Lung (tissue), 11 donors: ENCODE measurements at regions not wholly inside any gene's neighbourhood (a gene's known extent, or its start where the extent isn't known, plus 50 kb on each side); places are given as distances from the start of the nearest gene placed in this dataset.

Source experiments
- ATAC-seq: fragments of 200-7000 bp; cut with Tn5 transposase; one replicate; pipeline ENCODE4 v1.9.1; 2020; ENCODE audit warnings: moderate number of reproducible peaks; ENCODE audit not compliant: insufficient read depth, low FRiP score
- DNase-seq, 3 donors: peaks; one replicate each; pipeline ENCODE4 v3.0.0-alpha.2; 2013 to 2017
- H3K27ac ChIP-seq, 2 donors: one replicate each; pipeline ENCODE4 v1.5.1; 2013; ENCODE audit warnings: mild to moderate bottlenecking in 2 of 2, moderate library complexity in 2 of 2, control low read depth in 1 of 2, inconsistent platforms in 1 of 2, low read depth in 1 of 2, low read length in 1 of 2
- H3K27me3 ChIP-seq, 3 donors: one replicate each; pipeline ENCODE4 v1.5.1; 2013; ENCODE audit warnings: low read length in 2 of 3; ENCODE audit not compliant: control insufficient read depth in 3 of 3, insufficient read depth in 3 of 3
- H3K36me3 ChIP-seq, 4 donors: one replicate each; pipeline ENCODE4 v1.5.1; 2013; ENCODE audit warnings: low read length in 4 of 4, mild to moderate bottlenecking in 1 of 4, moderate library complexity in 1 of 4; ENCODE audit not compliant: control insufficient read depth in 4 of 4, insufficient read depth in 4 of 4
- H3K4me1 ChIP-seq, 5 donors: one replicate each; pipeline ENCODE4 v1.5.1; 2013; ENCODE audit warnings: low read length in 5 of 5, mild to moderate bottlenecking in 2 of 5, moderate library complexity in 1 of 5; ENCODE audit not compliant: control insufficient read depth in 5 of 5, insufficient read depth in 5 of 5
- H3K4me3 ChIP-seq: one replicate; pipeline ENCODE4 v1.5.1; 2013; ENCODE audit warnings: mild to moderate bottlenecking, control low read depth, moderate library complexity
- H3K9ac ChIP-seq, 2 donors: one replicate each; pipeline ENCODE4 v1.5.1; 2013; ENCODE audit warnings: low read length in 2 of 2, control low read depth in 1 of 2; ENCODE audit not compliant: insufficient read depth in 1 of 2
- H3K9me3 ChIP-seq, 4 donors: one replicate each; pipeline ENCODE4 v1.5.1; 2013; ENCODE audit warnings: low read length in 3 of 4, mild to moderate bottlenecking in 1 of 4, moderate library complexity in 1 of 4; ENCODE audit not compliant: control insufficient read depth in 4 of 4, insufficient read depth in 3 of 4
- WGBS, 2 donors: extraction: QIAGEN DNeasy Blood & Tissue Kit; methylation state at CpG; one replicate each; pipeline ENCODE4 v1.1.7; 2013; 5-methylcytosine and 5-hydroxymethylcytosine counted together
- TF ChIP-seq, protein P1 (sequence below): IDR thresholded peaks from 2 replicates; pipeline ENCODE4 v1.5.1; 2012; ENCODE audit warnings: mild to moderate bottlenecking; ENCODE audit errors: control extremely low read depth, extremely low read depth
- donor health status: control.
- donor health status: control.
- donor health status: Bipolar disorder and iron deficiency.
- donor health status: healthy.
- donor health status: DM: yes; HTN: yes; CAD: no.

DNA sequence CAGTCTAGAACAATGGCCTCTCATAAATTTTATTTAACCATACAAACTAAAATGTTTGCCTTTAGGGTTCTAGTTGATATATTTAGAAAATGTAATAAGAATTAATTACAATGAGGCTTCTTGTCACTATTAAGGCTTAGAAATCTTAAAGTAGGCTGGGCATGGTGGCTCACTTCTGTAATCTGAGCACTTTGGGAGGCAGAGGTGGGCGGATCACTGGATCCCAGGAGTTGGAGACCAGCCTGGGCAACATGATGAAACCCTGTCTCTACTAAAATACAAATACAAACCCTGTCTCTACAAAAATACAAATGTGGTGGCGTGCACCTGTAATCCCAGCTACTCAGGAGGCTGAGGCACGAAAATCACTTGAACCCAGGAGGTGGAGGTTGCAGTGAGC, 99.0 kb upstream of the ADGRF1 start:
- ATAC-seq, result no peak
- 94% methylated on average over 3 of the region's 3 CpGs for WGBS, 2 donors
- TF ChIP-seq, protein P1, sequence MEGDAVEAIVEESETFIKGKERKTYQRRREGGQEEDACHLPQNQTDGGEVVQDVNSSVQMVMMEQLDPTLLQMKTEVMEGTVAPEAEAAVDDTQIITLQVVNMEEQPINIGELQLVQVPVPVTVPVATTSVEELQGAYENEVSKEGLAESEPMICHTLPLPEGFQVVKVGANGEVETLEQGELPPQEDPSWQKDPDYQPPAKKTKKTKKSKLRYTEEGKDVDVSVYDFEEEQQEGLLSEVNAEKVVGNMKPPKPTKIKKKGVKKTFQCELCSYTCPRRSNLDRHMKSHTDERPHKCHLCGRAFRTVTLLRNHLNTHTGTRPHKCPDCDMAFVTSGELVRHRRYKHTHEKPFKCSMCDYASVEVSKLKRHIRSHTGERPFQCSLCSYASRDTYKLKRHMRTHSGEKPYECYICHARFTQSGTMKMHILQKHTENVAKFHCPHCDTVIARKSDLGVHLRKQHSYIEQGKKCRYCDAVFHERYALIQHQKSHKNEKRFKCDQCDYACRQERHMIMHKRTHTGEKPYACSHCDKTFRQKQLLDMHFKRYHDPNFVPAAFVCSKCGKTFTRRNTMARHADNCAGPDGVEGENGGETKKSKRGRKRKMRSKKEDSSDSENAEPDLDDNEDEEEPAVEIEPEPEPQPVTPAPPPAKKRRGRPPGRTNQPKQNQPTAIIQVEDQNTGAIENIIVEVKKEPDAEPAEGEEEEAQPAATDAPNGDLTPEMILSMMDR, result no peak
- H3K9me3 ChIP-seq, result no peaks in the 10 kb centered on the region
- DNase-seq, result no peak
- peaks cover 0 to 3% (median 0%) of the 10 kb centered on the region in 5 donors for H3K4me1 ChIP-seq
- no peak overlapping the region for H3K27ac ChIP-seq
- no peaks in the 10 kb centered on the region for H3K36me3 ChIP-seq
- no peaks in the 10 kb centered on the region for H3K27me3 ChIP-seq
- no peak overlapping the region for H3K4me3 ChIP-seq
- H3K9ac ChIP-seq, result no peak overlapping the region

- ATAC-seq (no peak), DNase-seq (no peak)
- Histone ChIP-seq H3K9me3 (no peaks in the 10 kb centered on the region), H3K9ac (no peak overlapping the region), H3K27me3 (no peaks in the 10 kb centered on the region), H3K4me3 (no peak overlapping the region), H3K27ac (no peak overlapping the region), H3K36me3 (no peaks in the 10 kb centered on the region), H3K4me1 (peaks cover 0 to 6% (median 4%) of the 10 kb centered on the region in 5 donors)
- 65 to 72% methylated on average over 6 of the region's 6 CpGs for WGBS, 2 donors
- TF ChIP-seq, protein P1, result no peak
Observed at GRCh38 chr6:47138046-47138445, 95.9 kb upstream of the ADGRF1 start.

GRCh38 chr6:47137073-47137472, 94.9 kb upstream of the ADGRF1 start:
- Histone ChIP-seq H3K36me3 (no peaks in the 10 kb centered on the region), H3K27me3 (no peaks in the 10 kb centered on the region), H3K9ac (no peak overlapping the region), H3K4me1 (peaks cover 0 to 10% (median 5%) of the 10 kb centered on the region in 5 donors), H3K4me3 (no peak overlapping the region), H3K9me3 (no peaks in the 10 kb centered on the region), H3K27ac (no peak overlapping the region)
- no peak for DNase-seq
- ATAC-seq, result no peak
- TF ChIP-seq, protein P1, result no peak

DNA sequence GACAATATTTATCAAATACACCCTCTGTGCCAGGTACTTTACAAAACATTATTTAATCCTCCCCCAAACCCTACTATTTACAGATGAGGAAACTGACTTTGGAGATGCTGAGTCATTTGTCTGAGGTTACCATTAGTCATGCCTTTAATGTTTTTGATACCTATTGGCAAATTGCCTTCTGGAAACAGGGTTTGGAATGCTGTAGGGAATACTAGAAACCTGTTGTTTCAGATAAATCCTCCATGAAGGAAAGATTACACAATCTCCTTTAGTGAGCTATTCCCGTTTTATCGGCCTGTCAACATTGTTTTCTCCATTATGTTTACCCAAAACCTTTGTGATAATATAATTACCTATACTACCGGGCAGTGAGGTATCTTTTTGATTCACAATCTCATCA, 93.6 kb upstream of the ADGRF1 start:
- TF ChIP-seq, protein P1, result no peak
- no peak overlapping the region for H3K9ac ChIP-seq

More for the DNA sequence above, 93.6 kb upstream of the ADGRF1 start:
- ATAC-seq (peak; percentile 42), DNase-seq (no peak)
- Histone ChIP-seq H3K4me1 (peaks cover 0 to 10% (median 6%) of the 10 kb centered on the region in 5 donors), H3K27me3 (no peaks in the 10 kb centered on the region), H3K9me3 (no peaks in the 10 kb centered on the region), H3K27ac (no peak overlapping the region), H3K36me3 (no peaks in the 10 kb centered on the region), H3K4me3 (no peak overlapping the region)
- 55 to 74% methylated on average over 3 of the region's 3 CpGs for WGBS, 2 donors
